LNCAP (cell line): ENCODE measurements at regions not wholly inside any gene's neighbourhood (a gene's known extent, or its start where the extent isn't known, plus 50 kb on each side); places are given as distances from the start of the nearest gene placed in this dataset.

ENCODE experiments used
- CTCF ChIP-seq: fragments of 450-650 bp; IDR thresholded peaks from 2 replicates; pipeline ENCODE4 v1.5.1; 2017; ENCODE audit warnings: mild to moderate bottlenecking

- TF ChIP-seq CTCF = no peak
These were observed 119.3 kb downstream of the CRYAA start for GRCh38 chr21:43287795-43288755.

DNA sequence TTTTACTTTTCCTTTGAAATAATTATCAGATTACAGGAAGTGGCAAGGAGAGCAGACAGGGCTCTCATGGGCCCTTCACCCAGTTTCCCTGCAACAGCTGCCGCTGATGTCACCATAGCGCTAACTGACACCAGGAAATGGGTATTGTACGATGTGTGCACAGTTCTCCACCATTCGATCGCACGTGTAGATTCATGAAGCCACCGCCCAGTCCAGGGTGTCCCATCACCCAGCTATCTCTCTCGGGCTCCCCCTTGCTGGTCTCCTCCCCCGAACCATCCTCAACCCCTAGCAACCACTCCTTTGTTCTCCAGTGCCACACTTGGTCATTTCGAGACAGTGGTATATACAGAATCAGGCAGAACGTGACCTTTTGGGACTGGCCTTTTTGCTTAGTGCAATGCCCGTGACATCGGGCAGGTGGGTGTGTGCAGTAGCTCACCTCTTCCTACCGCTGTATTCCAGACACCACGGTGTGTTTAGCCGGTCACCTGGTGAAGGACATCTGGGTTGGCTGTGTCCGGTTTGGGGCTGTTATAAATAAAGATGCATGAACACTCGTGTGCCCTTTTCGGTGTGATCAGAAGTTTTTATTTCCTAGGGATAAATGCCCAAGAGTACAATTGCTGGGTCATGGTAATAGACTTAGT is 118.4 kb downstream of the CRYAA start:
- TF ChIP-seq CTCF = no peak

- no peak for TF ChIP-seq CTCF
These were observed 117.4 kb downstream of the CRYAA start for GRCh38 chr21:43286196-43286595.

DNA sequence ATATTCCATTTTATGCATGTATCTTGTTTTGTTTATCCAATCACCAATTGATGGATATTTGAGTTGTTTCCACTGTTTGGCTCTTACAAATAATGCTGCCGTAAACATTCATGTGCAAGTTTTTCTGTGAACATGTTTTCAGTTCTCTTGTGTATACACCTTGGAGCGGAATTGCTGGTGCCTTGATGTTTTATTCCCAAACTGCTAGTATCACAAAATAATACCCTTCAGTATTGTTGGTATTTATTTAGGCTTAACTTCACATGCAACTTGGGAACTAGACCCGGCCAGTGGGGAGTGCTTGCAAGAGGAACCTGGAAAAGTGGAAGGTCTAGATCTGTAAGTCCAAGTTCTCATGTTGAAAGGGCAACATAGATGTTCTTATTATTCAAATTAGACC is 115.9 kb downstream of the CRYAA start:
- no peak for TF ChIP-seq CTCF

GRCh38 chr21:43284238-43284637 is 115.4 kb downstream of the CRYAA start:
- TF ChIP-seq CTCF = no peak

DNA sequence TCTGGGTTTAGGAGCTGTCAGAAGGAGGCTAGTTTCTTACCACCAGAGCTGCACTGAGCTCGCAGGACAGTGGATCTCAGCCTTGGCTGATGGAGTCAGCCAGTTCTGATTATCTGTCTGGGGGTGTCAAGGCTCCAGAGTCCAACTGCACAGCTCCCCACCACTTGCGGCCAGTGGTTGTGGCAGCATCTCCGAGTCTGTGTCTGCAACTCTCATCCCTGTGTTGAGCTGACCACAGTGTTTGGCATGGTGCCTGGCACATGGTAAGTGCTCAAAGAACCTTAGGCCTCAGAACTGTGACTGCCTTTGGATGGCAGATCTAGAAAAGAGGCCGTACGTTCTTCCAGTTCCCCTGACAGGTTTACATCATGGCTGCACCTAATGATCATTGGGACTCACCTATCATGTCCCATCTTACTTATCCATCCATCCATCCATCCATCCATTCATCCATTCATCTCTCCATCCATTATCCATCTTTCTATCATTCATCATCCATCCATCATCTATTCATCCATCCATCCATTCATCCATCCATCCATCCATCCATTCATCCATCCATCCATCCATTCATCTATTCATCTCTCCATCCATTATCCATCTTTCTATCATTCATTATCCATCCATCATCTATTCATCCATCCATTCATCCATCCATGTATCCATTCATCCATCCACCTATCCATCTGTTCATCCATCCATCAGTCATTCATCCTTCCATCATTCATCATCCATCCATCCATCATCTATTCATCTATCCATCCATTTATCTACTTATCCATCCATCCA is 114.5 kb downstream of the CRYAA start:
- TF ChIP-seq CTCF = no peak

DNA sequence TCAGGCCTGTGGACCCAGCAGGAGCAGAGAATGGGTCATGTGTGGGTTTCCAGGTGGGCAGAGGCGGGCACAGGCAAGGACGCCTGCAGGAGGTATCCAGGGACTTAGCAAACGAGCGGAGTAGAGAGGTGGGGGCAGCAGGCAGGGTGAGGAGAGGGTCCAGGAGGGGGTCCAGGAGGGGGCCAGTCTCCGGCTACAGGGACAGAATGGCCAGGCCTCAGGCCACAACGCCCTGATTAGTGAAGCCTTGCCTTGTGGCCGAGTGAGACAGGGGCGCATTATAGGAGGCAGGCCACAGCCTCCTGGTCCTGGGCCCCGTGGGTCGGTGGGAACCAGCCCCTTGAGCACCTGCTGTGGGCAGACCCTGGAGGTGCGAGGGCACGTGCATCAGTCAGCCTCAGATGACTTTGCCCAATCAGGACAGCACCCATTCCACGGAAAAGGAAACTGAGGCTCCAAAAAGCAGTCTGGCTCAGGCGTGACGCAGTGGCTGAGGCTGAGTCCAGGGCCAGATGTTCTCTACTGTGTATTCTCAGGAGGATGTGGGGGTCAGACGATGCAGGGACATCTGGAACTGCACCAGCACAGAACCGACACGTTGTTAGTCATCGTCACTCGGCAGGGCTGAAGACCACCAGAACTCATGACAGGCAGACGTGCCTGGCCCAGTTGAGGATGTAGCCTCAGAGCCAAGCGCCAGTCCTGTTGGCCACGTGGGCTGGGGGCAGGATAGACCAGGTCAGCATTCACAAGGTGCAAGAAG is 113.7 kb downstream of the CRYAA start:
- TF ChIP-seq CTCF = no peak
